Thyroid gland (tissue), 4 donors: ENCODE measurements at regions not wholly inside any gene's neighbourhood (a gene's known extent, or its start where the extent isn't known, plus 50 kb on each side); places are given as distances from the start of the nearest gene placed in this dataset.

ENCODE experiments used
- CTCF ChIP-seq, 6 experiments: fragments of 200-600 bp in 3 of 6; fragments of 450-650 bp in 3 of 6; sonication (generic) in 3 of 6; IDR thresholded peaks; one replicate each; pipeline ENCODE4 v1.5.1; 2016 to 2019; ENCODE audit warnings: antibody characterized with exemption in 6 of 6, mild to moderate bottlenecking in 2 of 6, inconsistent platforms in 1 of 6, moderate library complexity in 1 of 6
- POLR2A ChIP-seq, 2 donors: fragments of 450-650 bp; IDR thresholded peaks; one replicate each; pipeline ENCODE4 v1.6.1; 2017; ENCODE audit warnings: antibody characterized with exemption in 2 of 2, mild to moderate bottlenecking in 2 of 2, moderate library complexity in 1 of 2

- TF ChIP-seq CTCF (IDR thresholded peaks at IDR 0.05) (no peak), POLR2A (IDR thresholded peaks at IDR 0.05) (no peak)
Observed at GRCh38 chr20:46789339-46790028, 80.0 kb downstream of the SLC2A10 start.
